ENCODE measurements at regions not wholly inside any gene's neighbourhood (a gene's known extent, or its start where the extent isn't known, plus 50 kb on each side); places are given as distances from the start of the nearest gene placed in this dataset.

DNA sequence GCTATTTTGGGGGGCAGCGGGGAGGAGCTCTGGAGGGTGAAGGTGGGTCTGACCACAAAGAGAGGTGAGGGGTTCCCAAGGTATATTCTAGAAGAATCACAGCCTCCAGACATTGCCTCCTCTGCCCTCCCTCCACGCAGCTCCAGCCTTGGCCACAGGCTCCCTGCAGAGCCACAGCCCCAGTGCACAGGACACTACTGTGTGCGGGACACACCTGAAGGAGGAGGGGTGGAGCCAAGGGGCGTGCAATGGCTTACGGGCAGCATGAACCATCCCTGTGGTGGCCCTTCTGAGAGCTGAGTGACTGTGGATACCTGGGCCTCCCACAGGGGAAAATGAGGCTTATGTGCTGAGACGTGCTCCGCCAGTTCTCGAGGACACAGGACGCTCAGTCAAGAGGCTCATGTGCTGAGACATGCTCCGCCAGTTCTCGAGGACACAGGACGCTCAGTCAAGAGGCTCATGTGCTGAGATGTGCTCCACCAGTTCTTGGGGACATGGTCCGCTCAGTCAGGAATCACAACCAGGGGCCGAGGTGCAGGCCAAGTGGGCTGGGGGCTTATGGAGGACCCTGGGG is 417.3 kb downstream of the SHANK2 start:
- TF ChIP-seq, protein P1, sequence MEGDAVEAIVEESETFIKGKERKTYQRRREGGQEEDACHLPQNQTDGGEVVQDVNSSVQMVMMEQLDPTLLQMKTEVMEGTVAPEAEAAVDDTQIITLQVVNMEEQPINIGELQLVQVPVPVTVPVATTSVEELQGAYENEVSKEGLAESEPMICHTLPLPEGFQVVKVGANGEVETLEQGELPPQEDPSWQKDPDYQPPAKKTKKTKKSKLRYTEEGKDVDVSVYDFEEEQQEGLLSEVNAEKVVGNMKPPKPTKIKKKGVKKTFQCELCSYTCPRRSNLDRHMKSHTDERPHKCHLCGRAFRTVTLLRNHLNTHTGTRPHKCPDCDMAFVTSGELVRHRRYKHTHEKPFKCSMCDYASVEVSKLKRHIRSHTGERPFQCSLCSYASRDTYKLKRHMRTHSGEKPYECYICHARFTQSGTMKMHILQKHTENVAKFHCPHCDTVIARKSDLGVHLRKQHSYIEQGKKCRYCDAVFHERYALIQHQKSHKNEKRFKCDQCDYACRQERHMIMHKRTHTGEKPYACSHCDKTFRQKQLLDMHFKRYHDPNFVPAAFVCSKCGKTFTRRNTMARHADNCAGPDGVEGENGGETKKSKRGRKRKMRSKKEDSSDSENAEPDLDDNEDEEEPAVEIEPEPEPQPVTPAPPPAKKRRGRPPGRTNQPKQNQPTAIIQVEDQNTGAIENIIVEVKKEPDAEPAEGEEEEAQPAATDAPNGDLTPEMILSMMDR (IDR thresholded peaks at IDR 0.05; ENCODE audit: borderline replicate concordance, control extremely low read depth, extremely low read depth, insufficient read depth, missing control alignments): no peak
- in situ Hi-C loops (cut with MboI; ENCODE audit: low sequenced_read_pairs, unreplicated experiment): no loop called here
- DNase-seq (ENCODE audit: low spot score): no peak

DNA sequence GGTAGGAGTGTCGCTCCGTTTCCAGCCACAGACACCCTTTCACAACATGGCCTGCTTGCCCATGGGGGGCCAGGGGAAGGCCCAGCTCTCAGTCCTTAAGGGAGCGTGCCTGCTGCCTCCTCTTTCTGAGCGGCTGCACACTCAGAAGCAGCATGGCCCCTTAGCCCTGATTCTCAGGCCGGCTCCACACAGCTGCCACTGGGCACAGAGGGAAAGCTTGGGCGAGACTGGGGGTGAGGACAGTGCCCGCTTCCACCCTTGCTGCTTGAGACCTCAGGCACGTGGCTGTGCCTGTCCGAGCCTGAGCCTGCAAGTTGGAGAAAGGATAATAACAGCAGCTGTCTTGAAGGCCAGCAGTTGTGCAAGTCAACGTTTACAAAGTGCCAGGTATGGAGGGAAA is 416.3 kb downstream of the SHANK2 start:
- TF ChIP-seq, protein P1 (IDR thresholded peaks at IDR 0.05; ENCODE audit: borderline replicate concordance, control extremely low read depth, extremely low read depth, insufficient read depth, missing control alignments): no peak
- in situ Hi-C loops (cut with MboI; ENCODE audit: low sequenced_read_pairs, unreplicated experiment): no loop called here
- DNase-seq (ENCODE audit: low spot score): no peak

DNA sequence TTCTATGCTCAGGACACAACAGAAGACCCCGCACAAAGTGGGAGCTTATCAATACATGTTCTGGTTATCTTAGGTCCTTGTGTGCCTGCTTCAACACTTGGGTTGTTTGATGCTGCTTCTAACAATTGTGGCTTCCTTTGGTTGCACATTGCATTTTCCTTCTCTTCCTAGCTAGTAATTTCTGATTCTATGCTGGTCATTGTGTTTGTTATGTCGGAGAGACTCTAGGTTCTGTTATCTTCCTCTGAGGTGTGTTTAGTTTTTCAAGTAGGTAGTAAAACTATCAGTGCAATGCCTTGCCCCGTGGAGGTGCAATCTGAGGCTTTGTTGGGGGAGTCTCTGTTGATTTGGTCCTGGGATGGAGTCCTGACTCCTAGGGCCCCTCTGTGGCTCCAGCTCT is 414.2 kb downstream of the SHANK2 start:
- TF ChIP-seq, protein P1 (IDR thresholded peaks at IDR 0.05; ENCODE audit: borderline replicate concordance, control extremely low read depth, extremely low read depth, insufficient read depth, missing control alignments): no peak
- no peak for DNase-seq (ENCODE audit: low spot score)
- in situ Hi-C loops (cut with MboI; ENCODE audit: low sequenced_read_pairs, unreplicated experiment): no loop called here

DNA sequence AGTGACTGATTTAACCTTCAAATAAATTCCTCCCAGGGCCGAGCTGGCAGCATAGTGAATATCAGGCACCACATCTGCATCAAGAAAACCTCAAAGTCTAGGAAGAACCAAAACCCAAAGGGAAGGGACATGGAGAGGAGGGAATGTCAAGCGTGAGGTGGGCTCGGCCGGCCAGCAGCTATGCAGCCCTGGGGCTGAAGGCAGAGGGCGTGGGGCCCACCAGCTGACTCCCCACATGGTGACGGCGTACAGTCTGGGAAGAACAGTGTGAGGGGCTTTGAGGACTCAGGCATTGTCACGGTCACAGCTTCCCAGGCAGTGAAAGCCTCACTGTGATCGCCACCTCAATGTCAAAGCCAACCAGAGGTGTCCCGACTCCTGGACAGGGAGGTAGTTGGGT is 412.5 kb downstream of the SHANK2 start:
- TF ChIP-seq, protein P1 (IDR thresholded peaks at IDR 0.05; ENCODE audit: borderline replicate concordance, control extremely low read depth, extremely low read depth, insufficient read depth, missing control alignments): no peak
- no peak for DNase-seq (ENCODE audit: low spot score)
- in situ Hi-C loops (cut with MboI; ENCODE audit: low sequenced_read_pairs, unreplicated experiment): no loop called here

DNA sequence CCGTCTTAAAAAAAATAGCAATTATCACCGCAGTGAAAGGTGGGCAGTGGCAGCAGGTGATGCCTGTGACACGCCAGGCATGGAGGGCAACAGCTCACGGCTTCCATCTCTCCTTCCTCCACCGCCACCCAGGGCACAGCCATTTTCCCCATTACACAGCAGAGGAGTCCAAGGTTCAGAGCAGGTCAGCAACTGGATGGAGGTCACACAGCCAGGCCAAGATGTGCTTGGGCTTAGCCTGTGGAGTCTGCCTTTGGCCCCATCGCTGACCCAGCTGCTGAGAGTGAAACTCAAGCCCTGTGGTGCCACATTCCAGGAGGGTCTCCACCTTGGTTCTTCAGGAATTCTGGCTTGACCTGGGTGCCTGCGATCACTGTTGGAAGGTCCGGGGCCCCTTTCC is 411.1 kb downstream of the SHANK2 start:
- DNase-seq (ENCODE audit: low spot score): no peak
- TF ChIP-seq, protein P1 (IDR thresholded peaks at IDR 0.05; ENCODE audit: borderline replicate concordance, control extremely low read depth, extremely low read depth, insufficient read depth, missing control alignments): no peak
- in situ Hi-C loops (cut with MboI; ENCODE audit: low sequenced_read_pairs, unreplicated experiment): no loop called here

DNA sequence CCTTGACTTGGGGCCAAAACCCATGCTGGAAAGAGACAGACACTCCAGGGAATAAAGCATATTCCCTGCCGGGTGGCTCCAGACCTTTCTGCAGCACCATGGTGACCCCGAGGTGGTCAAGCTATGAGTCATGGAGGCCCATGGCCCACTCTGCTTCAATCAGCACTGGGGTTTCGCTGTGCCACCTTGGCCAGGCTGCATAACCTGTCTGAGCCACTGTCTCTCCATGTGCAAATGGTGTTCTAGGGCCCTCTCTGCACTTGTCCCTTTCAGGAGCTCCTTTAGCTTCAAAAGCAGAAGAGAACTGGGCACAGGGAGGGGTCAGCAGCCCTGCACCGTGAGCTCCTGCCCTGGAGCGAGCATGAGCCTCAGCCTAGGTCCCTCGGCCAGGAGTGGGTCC is 410.1 kb downstream of the SHANK2 start:
- TF ChIP-seq, protein P1 (IDR thresholded peaks at IDR 0.05; ENCODE audit: borderline replicate concordance, control extremely low read depth, extremely low read depth, insufficient read depth, missing control alignments): no peak
- in situ Hi-C loops (cut with MboI; ENCODE audit: low sequenced_read_pairs, unreplicated experiment): no loop called here
- DNase-seq (ENCODE audit: low spot score): no peak
